ENCODE measurements at regions not wholly inside any gene's neighbourhood (a gene's known extent, or its start where the extent isn't known, plus 50 kb on each side); places are given as distances from the start of the nearest gene placed in this dataset.

DNA sequence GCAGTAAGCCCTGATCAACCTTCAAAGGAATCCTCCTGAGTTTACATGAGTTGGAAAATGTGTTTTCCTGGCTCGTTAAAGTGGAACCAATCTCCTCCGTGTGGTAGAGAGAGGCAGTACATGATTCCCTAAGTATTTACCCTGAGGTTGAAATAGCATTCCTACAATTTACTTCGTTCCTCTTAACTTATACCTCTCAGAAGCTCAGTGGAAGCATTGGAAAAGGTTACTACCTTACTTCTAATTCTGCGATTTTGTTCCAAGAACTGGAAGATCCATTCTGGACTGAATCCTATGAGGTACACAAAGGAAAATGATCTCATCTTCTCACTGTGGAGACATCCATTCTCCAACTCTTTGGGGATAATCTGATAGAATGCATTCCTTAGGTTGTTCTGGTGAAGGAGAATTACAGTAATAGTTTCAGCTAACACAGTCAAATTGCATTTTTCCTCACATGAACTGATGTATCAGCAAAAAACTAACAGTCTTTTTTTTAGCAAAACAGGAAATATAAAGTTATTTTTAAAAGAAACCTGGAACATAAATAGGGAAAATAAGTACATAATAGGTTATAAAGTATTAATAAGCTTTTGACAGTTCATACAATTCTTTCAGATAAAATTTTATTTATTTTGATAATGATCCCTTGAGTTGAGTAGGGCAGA is 475.6 kb downstream of the PDZRN4 start:
- Histone ChIP-seq H3K27me3 (no peaks in the 10 kb centered on the region), H3K36me3 (no peaks in the 10 kb centered on the region), H3K4me3 (ENCODE audit: low read depth, low read length) (no peak overlapping the region), H3K4me1 (no peaks in the 10 kb centered on the region), H3K9me3 (no peaks in the 10 kb centered on the region; the same call in 1 of the 2 replicates)
- DNase-seq, result no peak
- TF ChIP-seq, protein P1, sequence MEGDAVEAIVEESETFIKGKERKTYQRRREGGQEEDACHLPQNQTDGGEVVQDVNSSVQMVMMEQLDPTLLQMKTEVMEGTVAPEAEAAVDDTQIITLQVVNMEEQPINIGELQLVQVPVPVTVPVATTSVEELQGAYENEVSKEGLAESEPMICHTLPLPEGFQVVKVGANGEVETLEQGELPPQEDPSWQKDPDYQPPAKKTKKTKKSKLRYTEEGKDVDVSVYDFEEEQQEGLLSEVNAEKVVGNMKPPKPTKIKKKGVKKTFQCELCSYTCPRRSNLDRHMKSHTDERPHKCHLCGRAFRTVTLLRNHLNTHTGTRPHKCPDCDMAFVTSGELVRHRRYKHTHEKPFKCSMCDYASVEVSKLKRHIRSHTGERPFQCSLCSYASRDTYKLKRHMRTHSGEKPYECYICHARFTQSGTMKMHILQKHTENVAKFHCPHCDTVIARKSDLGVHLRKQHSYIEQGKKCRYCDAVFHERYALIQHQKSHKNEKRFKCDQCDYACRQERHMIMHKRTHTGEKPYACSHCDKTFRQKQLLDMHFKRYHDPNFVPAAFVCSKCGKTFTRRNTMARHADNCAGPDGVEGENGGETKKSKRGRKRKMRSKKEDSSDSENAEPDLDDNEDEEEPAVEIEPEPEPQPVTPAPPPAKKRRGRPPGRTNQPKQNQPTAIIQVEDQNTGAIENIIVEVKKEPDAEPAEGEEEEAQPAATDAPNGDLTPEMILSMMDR (IDR thresholded peaks at IDR 0.05; ENCODE audit: low read depth, low read length), result peak; percentile 38

DNA sequence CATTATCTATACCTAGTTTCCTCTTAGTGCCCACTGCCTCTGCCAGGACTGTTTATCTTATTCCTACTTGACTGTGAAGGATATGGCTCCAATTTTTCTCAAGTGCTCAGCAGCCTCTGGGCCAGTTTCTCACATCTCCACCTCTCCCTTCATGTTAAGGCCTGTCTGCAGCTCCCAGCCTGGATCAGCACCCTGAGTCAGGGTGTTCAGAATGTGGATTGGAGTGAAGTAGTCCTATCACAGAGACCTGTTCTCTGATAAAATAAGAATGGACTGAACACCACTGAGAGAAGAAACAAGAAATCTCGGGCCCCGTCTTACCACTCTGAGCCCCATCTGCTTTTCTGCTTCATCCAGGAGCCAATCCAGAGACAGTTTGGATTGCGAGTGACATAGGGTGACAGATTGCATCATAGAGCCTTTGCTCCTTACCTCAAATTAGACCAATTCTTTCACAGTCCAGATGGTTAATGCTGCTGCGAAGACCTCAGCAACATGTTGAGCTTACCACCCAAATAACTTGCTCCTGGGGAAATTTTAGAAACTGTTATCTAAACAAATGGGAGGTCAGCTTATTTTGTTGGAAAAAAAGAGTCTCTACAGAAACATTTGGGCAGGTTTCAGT is 473.1 kb downstream of the PDZRN4 start:
- H3K9me3 ChIP-seq, result no peaks in the 10 kb centered on the region; the same call in 1 of the 2 replicates
- H3K4me3 ChIP-seq (ENCODE audit: low read depth, low read length), result no peak overlapping the region
- no peaks in the 10 kb centered on the region for H3K27me3 ChIP-seq
- H3K4me1 ChIP-seq, result no peaks in the 10 kb centered on the region
- no peak for DNase-seq
- H3K36me3 ChIP-seq, result no peaks in the 10 kb centered on the region
- TF ChIP-seq, protein P1 (IDR thresholded peaks at IDR 0.05; ENCODE audit: low read depth, low read length), result no peak

DNA sequence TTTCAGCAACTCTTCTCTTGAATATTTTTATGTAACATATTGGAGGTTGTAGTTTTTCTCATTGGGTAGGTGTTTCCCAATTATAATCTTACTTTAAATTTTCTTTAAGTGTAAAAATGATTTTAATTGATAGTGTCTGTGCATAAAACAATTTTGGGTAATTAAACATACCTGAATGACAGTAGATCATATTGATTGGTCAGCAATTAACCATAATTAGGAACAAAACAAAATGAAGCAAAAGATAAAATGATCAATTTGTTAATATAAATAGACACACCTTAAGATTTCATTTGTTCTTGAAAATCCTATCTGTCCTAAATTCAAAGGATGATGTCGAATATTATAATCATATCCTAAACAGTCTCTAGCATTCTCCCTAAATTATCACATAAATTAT is 468.3 kb downstream of the PDZRN4 start:
- Histone ChIP-seq H3K27me3 (no peaks in the 10 kb centered on the region), H3K9me3 (no peaks in the 10 kb centered on the region), H3K4me3 (ENCODE audit: low read depth, low read length) (no peak overlapping the region), H3K4me1 (no peaks in the 10 kb centered on the region), H3K36me3 (no peaks in the 10 kb centered on the region)
- DNase-seq, result no peak
- TF ChIP-seq, protein P1 (IDR thresholded peaks at IDR 0.05; ENCODE audit: low read depth, low read length), result no peak

DNA sequence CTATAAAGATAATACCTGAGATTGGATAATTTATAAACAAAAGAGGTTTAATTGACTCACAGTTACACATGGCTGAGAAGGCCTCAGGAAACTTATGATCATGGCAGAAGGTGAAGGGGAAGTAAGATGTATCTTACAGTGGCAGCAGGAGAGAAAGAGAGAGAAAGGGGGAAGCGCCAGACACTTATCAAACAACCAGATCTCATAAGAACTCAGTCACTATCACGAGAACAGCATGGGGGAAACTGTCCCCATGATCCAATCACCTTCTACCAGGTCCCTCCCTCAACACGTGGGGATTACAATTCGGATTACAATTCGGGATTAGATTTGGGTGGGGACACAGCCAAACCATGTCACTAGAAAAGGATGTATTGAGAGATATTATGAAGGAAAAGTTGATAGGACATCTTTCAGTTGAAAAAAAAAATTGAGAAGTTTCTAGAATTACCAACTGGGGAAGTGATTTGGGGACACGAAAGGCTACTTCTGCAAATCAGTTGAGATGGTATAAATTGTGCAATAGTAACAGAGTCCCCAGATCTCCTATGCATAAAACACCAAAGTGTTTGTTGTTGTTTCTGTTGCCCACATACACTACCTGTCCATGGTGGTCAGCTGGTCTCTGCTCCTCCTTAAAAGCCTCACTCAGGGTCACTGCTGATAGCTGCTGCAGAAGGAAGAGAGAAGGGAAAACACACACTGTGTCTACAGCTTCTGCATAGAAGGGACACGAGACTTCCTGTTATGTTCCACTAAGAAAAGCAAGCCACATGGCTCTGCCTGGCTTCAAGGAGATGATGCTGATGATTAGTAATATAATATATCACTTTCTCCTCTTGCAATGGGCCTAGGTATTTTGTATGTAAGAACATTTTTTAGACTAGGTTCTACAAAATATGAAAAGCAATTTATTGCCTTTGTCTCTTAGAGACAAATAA is 465.5 kb downstream of the PDZRN4 start:
- Histone ChIP-seq H3K4me1 (no peaks in the 10 kb centered on the region), H3K9me3 (no peaks in the 10 kb centered on the region), H3K36me3 (no peaks in the 10 kb centered on the region), H3K4me3 (ENCODE audit: low read depth, low read length) (no peak overlapping the region), H3K27me3 (no peaks in the 10 kb centered on the region)
- TF ChIP-seq, protein P1 (IDR thresholded peaks at IDR 0.05; ENCODE audit: low read depth, low read length), result no peak
- DNase-seq, result no peak

DNA sequence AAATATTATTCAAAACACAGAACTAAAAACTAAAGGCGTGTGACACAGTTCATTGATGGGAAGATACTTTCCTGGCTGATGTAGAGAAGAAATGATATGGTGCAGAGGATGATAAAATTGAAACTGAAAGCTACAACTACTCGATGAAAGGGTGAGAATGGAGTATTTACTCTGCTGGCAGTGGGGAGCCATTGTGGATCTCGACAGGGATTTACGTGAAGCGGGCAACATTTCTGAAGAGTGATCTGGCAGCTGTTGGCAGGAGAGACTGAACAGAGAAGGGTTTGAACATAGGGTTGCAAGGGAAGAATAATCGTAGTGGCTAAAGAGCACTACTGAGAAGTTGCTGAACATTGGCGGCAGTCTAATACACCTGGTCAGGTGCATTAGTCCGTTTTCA is 464.9 kb downstream of the PDZRN4 start:
- no peaks in the 10 kb centered on the region for H3K36me3 ChIP-seq
- TF ChIP-seq, protein P1 (IDR thresholded peaks at IDR 0.05; ENCODE audit: low read depth, low read length), result no peak
- H3K27me3 ChIP-seq, result no peaks in the 10 kb centered on the region
- no peaks in the 10 kb centered on the region for H3K4me1 ChIP-seq
- no peak for DNase-seq
- no peaks in the 10 kb centered on the region for H3K9me3 ChIP-seq
- no peak overlapping the region for H3K4me3 ChIP-seq (ENCODE audit: low read depth, low read length)

All from BE2C (cell line).